GM12864 (cell line): ENCODE measurements at regions not wholly inside any gene's neighbourhood (a gene's known extent, or its start where the extent isn't known, plus 50 kb on each side); places are given as distances from the start of the nearest gene placed in this dataset.

ENCODE experiments used
- DNase-seq: peaks from one replicate; pipeline ENCODE4 v3.0.0-alpha.2; 2011; ENCODE audit warnings: low read depth
- H3K4me3 ChIP-seq: 2 replicates; pipeline ENCODE4 v1.5.1; 2011; ENCODE audit warnings: mild to moderate bottlenecking, low read depth, low read length, control low read depth
- CTCF ChIP-seq: IDR thresholded peaks from 2 replicates; pipeline ENCODE4 v1.5.1; 2011; ENCODE audit warnings: low read depth, mild to moderate bottlenecking, moderate library complexity, low read length, control low read depth, inconsistent platforms; ENCODE audit errors: missing control alignments

GRCh38 chr11:23103416-23103815, 243.1 kb upstream of the CCDC179 start:
- no peak for DNase-seq
- H3K4me3 ChIP-seq = no peak overlapping the region
- no peak for TF ChIP-seq CTCF

DNA sequence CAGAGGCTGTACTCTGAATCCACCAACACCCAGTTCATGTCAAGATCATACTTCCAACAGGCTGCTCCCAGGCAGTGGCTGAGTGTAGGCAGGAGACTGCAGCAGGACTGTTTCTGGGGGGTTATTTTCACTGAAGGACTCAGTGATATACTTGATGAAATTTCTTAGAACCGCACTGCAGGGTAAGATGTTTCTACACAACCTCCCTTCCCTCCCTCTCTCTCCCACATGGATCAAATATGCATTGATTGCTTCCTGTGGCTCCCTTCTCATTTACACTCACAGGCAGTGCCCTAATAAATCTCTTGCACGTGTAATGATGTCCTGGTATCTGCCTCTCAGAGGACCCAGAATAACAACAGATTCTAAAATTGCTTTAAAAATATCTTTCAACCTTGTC, 251.3 kb upstream of the CCDC179 start:
- no peak for TF ChIP-seq CTCF
- no peak for DNase-seq
- no peak overlapping the region for H3K4me3 ChIP-seq

GRCh38 chr11:23112390-23112789, 252.1 kb upstream of the CCDC179 start:
- no peak for DNase-seq
- H3K4me3 ChIP-seq = no peak overlapping the region
- no peak for TF ChIP-seq CTCF

DNA sequence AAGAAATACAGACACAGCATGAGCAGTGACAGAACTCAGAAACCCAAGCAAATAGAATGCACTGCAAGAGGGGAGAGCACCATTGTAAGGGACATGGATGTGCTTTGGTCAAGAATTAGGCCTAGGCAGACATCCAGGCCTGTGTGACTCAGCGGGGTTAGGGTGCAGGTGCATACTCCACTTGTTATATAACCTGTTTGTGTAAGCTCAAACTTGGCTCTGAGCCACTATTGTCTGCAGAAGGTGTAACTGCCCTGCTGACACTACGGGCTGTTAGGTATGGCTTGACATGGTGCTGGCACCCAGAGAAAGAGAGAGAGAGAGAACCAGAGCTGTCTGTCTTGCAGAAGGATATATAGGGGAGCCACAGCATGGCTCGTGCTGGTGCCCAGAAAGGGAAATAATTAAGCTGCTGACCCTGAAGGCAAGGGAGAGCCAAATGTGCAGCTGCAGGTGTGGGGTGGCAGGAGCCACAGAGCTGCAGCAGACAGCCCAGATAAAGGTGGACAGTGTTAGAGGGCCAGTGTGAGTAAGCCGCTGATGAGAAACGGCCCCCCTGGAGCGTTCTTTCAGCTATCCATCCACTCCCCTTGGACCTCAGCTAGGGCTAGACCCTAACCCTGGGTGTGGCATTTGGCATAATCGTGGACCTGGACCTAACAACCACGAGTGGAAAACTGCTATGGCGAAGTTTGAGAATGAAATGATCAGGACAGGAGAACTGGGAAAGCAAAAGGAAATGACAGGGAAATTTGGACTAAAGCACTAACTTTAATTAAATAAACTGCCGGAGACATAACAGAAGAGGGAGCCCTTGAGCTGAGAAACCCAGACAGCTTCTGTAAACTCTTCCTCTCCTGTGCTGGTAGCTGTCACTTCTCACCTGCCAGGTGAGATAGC, 253.0 kb upstream of the CCDC179 start:
- TF ChIP-seq CTCF = peak; percentile 56
- no peak overlapping the region for H3K4me3 ChIP-seq
- DNase-seq = no peak

DNA sequence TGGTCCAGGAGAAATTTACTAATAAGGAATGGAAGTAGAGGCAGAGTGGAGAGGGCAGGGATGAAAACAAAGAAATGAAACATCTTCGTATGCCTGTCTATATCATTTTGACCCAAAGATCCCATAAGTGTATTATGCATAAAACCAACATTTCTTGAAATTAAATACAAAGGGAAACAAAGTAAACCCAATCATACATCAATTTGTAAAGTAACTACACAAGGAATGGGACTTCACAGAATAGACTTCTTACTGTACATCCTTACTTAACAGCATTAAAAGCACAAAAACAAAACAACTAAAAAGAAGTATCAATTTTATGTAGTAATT, 253.6 kb upstream of the CCDC179 start:
- TF ChIP-seq CTCF = no peak
- DNase-seq = no peak
- H3K4me3 ChIP-seq = no peak overlapping the region

GRCh38 chr11:23123753-23124152, 263.5 kb upstream of the CCDC179 start:
- no peak for DNase-seq
- H3K4me3 ChIP-seq = no peak overlapping the region
- no peak for TF ChIP-seq CTCF

GRCh38 chr11:23124249-23124648, 264.0 kb upstream of the CCDC179 start:
- no peak for DNase-seq
- TF ChIP-seq CTCF = no peak
- no peak overlapping the region for H3K4me3 ChIP-seq
